GM10248 (cell line): ENCODE measurements at regions not wholly inside any gene's neighbourhood (a gene's known extent, or its start where the extent isn't known, plus 50 kb on each side); places are given as distances from the start of the nearest gene placed in this dataset.

ENCODE experiments used
- CTCF ChIA-PET: fragments of 300-600 bp; sonication (Branson Sonifier 250); formaldehyde crosslinking; extraction: SDS; loops from one replicate; lab custom pipeline; 2021; ENCODE audit warnings: antibody characterized with exemption; lab: Yijun Ruan, JAX
- POLR2A ChIA-PET: fragments of 350-650 bp; sonication (Branson Sonifier 250); formaldehyde crosslinking; extraction: SDS; loops from one replicate; lab custom pipeline; 2020; ENCODE audit warnings: antibody characterized with exemption; lab: Yijun Ruan, JAX
- DNase-seq: peaks from one replicate; pipeline ENCODE4 v3.0.0; 2012; ENCODE audit errors: extremely low spot score
- TF ChIP-seq, protein P1 (sequence below): IDR thresholded peaks from 2 replicates; pipeline ENCODE4 v1.5.1; 2012; ENCODE audit warnings: mild to moderate bottlenecking, low read depth; ENCODE audit errors: extremely low read depth, missing control alignments, control extremely low read depth

DNA sequence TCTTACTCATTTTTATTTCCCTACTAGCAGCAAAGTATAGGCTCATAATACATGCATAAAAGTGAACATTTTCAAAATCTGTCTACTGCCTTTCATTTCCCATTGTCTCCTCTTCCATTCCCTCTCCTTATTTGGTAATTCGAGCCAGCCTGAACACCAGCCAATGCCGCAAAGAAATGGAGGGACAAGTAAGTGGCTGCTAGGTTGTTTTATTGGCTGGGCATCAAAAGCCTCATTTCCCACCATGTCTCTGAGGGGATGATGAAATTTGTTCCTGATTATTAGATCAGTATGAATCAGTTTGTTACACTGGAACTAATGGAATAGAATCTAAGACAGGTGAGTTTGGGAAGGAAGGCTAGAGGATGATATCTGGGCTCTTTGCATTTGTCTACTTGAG, 143.5 kb downstream of the KCNA5 start:
- DNase-seq: no peak
- CTCF ChIA-PET: no interaction called here
- POLR2A ChIA-PET: no interaction called here
- TF ChIP-seq, protein P1, sequence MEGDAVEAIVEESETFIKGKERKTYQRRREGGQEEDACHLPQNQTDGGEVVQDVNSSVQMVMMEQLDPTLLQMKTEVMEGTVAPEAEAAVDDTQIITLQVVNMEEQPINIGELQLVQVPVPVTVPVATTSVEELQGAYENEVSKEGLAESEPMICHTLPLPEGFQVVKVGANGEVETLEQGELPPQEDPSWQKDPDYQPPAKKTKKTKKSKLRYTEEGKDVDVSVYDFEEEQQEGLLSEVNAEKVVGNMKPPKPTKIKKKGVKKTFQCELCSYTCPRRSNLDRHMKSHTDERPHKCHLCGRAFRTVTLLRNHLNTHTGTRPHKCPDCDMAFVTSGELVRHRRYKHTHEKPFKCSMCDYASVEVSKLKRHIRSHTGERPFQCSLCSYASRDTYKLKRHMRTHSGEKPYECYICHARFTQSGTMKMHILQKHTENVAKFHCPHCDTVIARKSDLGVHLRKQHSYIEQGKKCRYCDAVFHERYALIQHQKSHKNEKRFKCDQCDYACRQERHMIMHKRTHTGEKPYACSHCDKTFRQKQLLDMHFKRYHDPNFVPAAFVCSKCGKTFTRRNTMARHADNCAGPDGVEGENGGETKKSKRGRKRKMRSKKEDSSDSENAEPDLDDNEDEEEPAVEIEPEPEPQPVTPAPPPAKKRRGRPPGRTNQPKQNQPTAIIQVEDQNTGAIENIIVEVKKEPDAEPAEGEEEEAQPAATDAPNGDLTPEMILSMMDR: no peak

DNA sequence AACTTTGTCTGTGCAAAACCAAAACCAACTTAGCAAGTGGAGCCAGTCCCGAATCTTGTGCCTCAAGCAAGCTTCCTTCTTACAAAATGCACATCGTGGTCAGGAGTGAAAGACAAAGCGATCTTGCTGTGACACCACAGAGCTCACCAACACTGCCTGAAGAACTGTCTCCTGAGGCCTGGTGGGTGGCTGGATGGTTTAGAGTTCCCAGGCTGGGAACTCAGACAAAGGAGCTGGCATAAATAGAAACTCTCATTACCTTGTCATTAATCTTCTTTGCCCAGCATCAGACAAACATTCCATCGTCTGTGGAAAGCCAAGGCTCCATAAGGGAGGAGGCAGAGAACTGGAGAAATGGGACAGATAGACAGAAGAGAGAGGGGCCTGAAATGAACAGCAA, 144.8 kb downstream of the KCNA5 start:
- ChIA-PET CTCF (interaction anchor here (1.6 kb wide), 1 partner anchor 29 kb away, joined by 4 read pairs; no protein-coding TSS in a partner anchor), POLR2A (no interaction called here)
- DNase-seq: no peak
- TF ChIP-seq, protein P1: no peak

DNA sequence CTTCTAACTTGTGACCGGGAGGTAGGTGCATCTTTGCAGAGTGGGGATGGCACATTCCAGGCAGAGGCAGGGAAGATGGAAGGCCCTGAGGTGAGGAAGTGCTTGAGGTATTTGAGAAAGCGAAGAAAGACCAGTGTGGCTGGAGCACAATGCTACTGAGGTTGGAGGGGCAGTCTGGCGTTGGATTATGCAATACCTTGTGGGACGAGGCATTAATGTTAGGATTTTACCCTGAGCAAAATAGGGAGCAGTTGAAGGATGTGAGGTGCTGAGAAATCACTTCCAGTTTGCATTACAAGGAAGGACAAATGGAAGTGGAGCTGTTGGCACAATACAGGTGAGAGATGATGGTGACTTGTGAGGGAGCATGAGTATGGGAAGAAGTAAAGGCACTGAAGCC, 145.5 kb downstream of the KCNA5 start:
- CTCF ChIA-PET: interaction anchor here (1.6 kb wide), 1 partner anchor 28 kb away, joined by 4 read pairs; no protein-coding TSS in a partner anchor
- POLR2A ChIA-PET: no interaction called here
- DNase-seq: no peak
- TF ChIP-seq, protein P1: no peak

DNA sequence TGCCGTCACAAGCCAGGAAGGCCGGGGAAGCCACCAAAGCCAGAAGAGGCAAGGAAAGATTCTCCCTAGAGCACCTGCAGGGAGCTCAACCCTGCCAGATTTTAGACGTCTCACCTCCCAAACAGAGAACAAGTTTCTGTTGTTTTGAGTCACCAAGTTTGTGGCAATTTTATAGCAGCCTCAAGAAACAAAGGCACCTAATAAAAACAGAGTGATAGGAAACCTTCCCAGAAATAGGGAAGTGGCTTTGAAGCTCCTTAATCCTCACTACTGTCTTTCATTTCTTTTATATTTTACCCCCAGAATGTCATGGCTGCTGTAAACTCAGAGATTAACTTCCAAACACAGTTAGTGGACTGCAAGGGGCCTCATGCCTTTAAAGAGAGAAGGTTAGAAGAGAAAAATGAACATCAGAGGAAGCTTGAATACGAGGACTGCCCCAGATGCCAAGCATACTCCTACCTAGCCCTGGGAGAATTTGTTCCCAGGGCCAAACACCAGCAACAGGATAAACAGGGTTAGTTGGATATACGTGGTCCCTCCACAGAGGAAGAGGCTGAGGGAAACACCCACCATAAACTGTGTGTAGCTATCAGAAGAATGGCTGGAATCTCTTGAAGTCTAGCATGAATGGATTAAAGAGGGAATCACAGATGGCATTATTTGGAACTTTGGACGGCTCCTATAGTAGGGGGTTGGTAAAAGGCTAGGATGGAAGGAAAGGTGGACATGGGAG, 148.3 kb downstream of the KCNA5 start:
- no peak for DNase-seq
- CTCF ChIA-PET: interaction anchor here (0.8 kb wide), 1 partner anchor 20 kb away, joined by 3 read pairs; no protein-coding TSS in a partner anchor
- POLR2A ChIA-PET: no interaction called here
- TF ChIP-seq, protein P1: no peak

DNA sequence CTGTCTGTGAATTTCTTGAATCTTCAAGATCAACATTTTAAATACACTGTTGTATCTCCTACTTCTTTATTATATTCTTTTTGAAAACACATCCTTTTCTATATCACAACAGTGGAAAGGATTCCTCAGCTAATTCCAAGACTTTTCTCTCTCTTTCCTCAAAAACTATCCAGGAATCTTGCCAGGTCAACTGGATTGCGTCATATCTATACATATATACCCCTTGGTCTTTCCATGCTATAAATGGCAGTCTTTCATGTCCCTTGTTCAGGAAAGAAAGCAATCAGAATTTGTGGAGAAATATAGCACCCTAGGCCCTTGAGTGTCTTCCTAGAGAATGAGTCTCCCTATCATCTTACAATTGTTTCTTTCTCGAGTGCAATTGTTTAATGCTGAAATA, 149.0 kb downstream of the KCNA5 start:
- no peak for DNase-seq
- ChIA-PET CTCF (interaction anchor here (0.8 kb wide), 1 partner anchor 19 kb away, joined by 3 read pairs; no protein-coding TSS in a partner anchor), POLR2A (no interaction called here)
- TF ChIP-seq, protein P1: no peak

DNA sequence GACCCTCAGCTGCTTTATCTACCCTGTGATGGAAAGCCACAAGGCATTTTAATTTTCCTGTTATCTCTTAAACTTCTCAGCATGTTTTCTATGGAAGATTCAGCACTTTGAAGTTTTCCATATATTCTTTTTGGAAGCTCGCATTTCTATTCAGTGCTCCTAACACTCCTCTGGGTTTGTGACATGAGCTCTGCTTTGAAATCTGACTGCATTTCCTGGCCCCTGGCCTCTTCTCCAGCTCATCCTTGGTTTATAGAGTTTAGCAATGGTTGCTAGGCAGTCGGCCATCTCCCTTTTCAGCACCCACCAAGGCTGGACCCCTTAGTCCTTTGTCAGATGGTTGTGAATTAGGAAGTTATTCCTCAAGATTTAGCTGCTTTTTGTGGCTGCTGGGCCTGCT, 150.6 kb downstream of the KCNA5 start:
- DNase-seq: no peak
- ChIA-PET POLR2A (no interaction called here), CTCF (no interaction called here)
- TF ChIP-seq, protein P1: no peak
